Osteocyte (in vitro differentiated cells): ENCODE measurements at regions not wholly inside any gene's neighbourhood (a gene's known extent, or its start where the extent isn't known, plus 50 kb on each side); places are given as distances from the start of the nearest gene placed in this dataset.
"Not testable (repeated sequence)": the region's sequence is repeated elsewhere in the genome, so short reads cannot be mapped to it uniquely, and the experiment has no call there.

Source experiments
- DNase-seq: peaks from one replicate; pipeline ENCODE4 v3.0.0; 2021; ENCODE audit warnings: mixed read lengths; ENCODE audit not compliant: unreplicated experiment; ENCODE audit errors: extremely low spot score
- H3K27ac Mint-ChIP-seq: one replicate; pipeline ENCODE4 v1.8.0; 2021; ENCODE audit warnings: mild to moderate bottlenecking, mixed read lengths; ENCODE audit not compliant: unreplicated experiment
- H3K27me3 Mint-ChIP-seq: one replicate; pipeline ENCODE4 v1.8.0; 2021; ENCODE audit warnings: mixed read lengths; ENCODE audit not compliant: unreplicated experiment
- H3K36me3 Mint-ChIP-seq: one replicate; pipeline ENCODE4 v1.8.0; 2021; ENCODE audit warnings: mixed read lengths; ENCODE audit not compliant: unreplicated experiment
- H3K4me1 Mint-ChIP-seq: one replicate; pipeline ENCODE4 v1.8.0; 2021; ENCODE audit warnings: mixed read lengths; ENCODE audit not compliant: unreplicated experiment
- H3K4me3 Mint-ChIP-seq: one replicate; pipeline ENCODE4 v1.8.0; 2021; ENCODE audit warnings: mild to moderate bottlenecking, moderate library complexity, mixed read lengths; ENCODE audit not compliant: unreplicated experiment
- H3K9me3 Mint-ChIP-seq: one replicate; pipeline ENCODE4 v1.8.0; 2021; ENCODE audit warnings: mixed read lengths; ENCODE audit not compliant: unreplicated experiment
- CTCF ChIP-seq: fragments of 200-600 bp; sonication (generic); IDR thresholded peaks from 2 replicates; pipeline ENCODE4 v1.5.0; 2021; ENCODE audit warnings: antibody characterized with exemption, mild to moderate bottlenecking, moderate library complexity

GRCh38 chr15:95075792-95076677 lies 844.7 kb downstream of the MCTP2 start:
- no peak for TF ChIP-seq CTCF
- no peak overlapping the region for H3K4me3 Mint-ChIP-seq
- H3K9me3 Mint-ChIP-seq: peaks cover 5% of the 10 kb centered on the region
- no peak for DNase-seq
- no peak overlapping the region for H3K27ac Mint-ChIP-seq
- H3K27me3 Mint-ChIP-seq: peaks cover 7% of the 10 kb centered on the region
- H3K4me1 Mint-ChIP-seq: peaks cover 2% of the 10 kb centered on the region
- no peaks in the 10 kb centered on the region for H3K36me3 Mint-ChIP-seq

GRCh38 chr15:95076678-95076990 lies 845.3 kb downstream of the MCTP2 start:
- H3K9me3 Mint-ChIP-seq: peaks cover 5% of the 10 kb centered on the region
- no peak overlapping the region for H3K27ac Mint-ChIP-seq
- no peaks in the 10 kb centered on the region for H3K36me3 Mint-ChIP-seq
- TF ChIP-seq CTCF: no peak
- DNase-seq: no peak
- peaks cover 2% of the 10 kb centered on the region for H3K4me1 Mint-ChIP-seq
- no peak overlapping the region for H3K4me3 Mint-ChIP-seq
- H3K27me3 Mint-ChIP-seq: peaks cover 4% of the 10 kb centered on the region

GRCh38 chr15:95078003-95078402 lies 846.6 kb downstream of the MCTP2 start:
- no peak for DNase-seq
- Mint-ChIP-seq H3K27me3 (no peaks in the 10 kb centered on the region), H3K9me3 (peaks cover 5% of the 10 kb centered on the region), H3K36me3 (no peaks in the 10 kb centered on the region), H3K4me3 (no peak overlapping the region), H3K27ac (no peak overlapping the region), H3K4me1 (peaks cover 2% of the 10 kb centered on the region)
- TF ChIP-seq CTCF: no peak

DNA sequence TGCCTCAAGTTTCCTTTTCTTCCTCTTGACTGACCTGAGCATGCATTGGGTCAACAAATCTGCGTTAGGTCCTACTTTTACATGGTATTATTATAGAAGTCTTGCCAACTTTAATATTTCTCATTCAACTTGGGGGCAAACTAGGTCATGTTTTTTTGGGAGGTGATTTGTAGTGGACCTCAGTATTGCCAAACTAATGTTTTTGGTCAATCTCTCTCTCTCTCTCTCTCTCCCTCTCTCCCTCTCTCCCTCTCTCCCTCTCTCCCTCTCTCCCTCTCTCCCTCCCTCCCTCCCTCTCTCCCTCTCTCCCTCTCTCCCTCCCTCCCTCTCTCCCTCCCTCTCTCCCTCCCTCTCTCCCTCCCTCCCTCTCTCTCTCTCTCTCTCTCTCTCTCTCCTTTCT lies 848.9 kb downstream of the MCTP2 start:
- H3K9me3 Mint-ChIP-seq, H3K4me1 Mint-ChIP-seq, DNase-seq, H3K4me3 Mint-ChIP-seq, H3K27ac Mint-ChIP-seq, H3K36me3 Mint-ChIP-seq, H3K27me3 Mint-ChIP-seq: not testable (repeated sequence)

- no peak for DNase-seq
- no peak for TF ChIP-seq CTCF
- no peak overlapping the region for H3K27ac Mint-ChIP-seq
- H3K36me3 Mint-ChIP-seq: no peaks in the 10 kb centered on the region
- no peak overlapping the region for H3K4me3 Mint-ChIP-seq
- H3K27me3 Mint-ChIP-seq: no peaks in the 10 kb centered on the region
- no peaks in the 10 kb centered on the region for H3K9me3 Mint-ChIP-seq
- peaks cover 13% of the 10 kb centered on the region for H3K4me1 Mint-ChIP-seq
Measured at GRCh38 chr15:95085056-95085455, 853.7 kb downstream of the MCTP2 start.
